NT2/D1 (cell line): ENCODE measurements at regions not wholly inside any gene's neighbourhood (a gene's known extent, or its start where the extent isn't known, plus 50 kb on each side); places are given as distances from the start of the nearest gene placed in this dataset.
"Not testable (repeated sequence)": the region's sequence is repeated elsewhere in the genome, so short reads cannot be mapped to it uniquely, and the experiment has no call there.

Experiments
- YY1 ChIP-seq: IDR thresholded peaks from 2 replicates; pipeline ENCODE4 v1.6.1; 2011; ENCODE audit not compliant: insufficient read length, insufficient read depth
- ZNF274 ChIP-seq: IDR thresholded peaks from 2 replicates; pipeline ENCODE4 v1.6.1; 2011; ENCODE audit warnings: mild to moderate bottlenecking, low read depth, low read length

DNA sequence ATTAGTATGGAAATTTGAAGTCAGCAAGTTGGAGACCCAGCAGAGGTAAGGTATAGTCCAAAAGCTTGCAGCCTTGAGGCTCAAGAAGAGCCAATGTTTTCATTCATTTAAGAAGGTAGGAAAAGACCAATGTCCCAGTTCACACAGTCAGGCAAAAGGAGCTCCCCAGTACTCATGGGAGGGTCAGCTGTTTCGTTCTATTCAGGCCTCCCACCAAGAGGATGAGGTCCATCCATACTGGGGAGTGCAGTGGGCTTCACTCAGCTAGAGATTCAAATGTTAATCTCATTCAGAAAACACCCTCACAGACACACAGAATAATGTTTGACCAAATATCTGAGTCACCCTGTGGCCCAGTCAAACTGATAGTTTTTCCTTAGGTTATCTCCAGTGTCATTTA lies 96.9 kb upstream of the ZNF658 start:
- not testable (repeated sequence) for TF ChIP-seq YY1, ZNF274
